Sigmoid colon (tissue), 6 donors: ENCODE measurements at regions not wholly inside any gene's neighbourhood (a gene's known extent, or its start where the extent isn't known, plus 50 kb on each side); places are given as distances from the start of the nearest gene placed in this dataset.

Source experiments
- DNase-seq: peaks from one replicate; pipeline ENCODE4 v3.0.0-alpha.2; 2019
- H3K27ac ChIP-seq, 4 donors: fragments of 200-600 bp; sonication (generic); one replicate each; pipeline ENCODE4 v1.5.1; 2016 to 2019; ENCODE audit warnings: mild to moderate bottlenecking in 1 of 4
- H3K27me3 ChIP-seq, 3 donors: fragments of 200-600 bp; sonication (generic); one replicate each; pipeline ENCODE4 v1.5.1; 2019; ENCODE audit warnings: mild to moderate bottlenecking in 1 of 3
- H3K36me3 ChIP-seq, 4 donors: fragments of 200-600 bp; sonication (generic); one replicate each; pipeline ENCODE4 v1.5.1; 2016 to 2019
- H3K4me1 ChIP-seq, 4 donors: fragments of 200-600 bp; sonication (generic); one replicate each; pipeline ENCODE4 v1.5.1; 2017 to 2019
- H3K4me3 ChIP-seq, 4 donors: fragments of 200-600 bp; sonication (generic); one replicate each; pipeline ENCODE4 v1.5.1; 2017 to 2019; ENCODE audit warnings: mild to moderate bottlenecking in 2 of 4, moderate library complexity in 1 of 4
- H3K9me3 ChIP-seq, 4 donors: fragments of 200-600 bp in 3 of 4; sonication (generic) in 3 of 4; one replicate each; pipeline versions ENCODE4 v1.5.1 to v1.6.1; 2013 to 2019
- CTCF ChIP-seq, 4 experiments: fragments of 450-650 bp in 3 of 4; fragments of 200-600 bp in 1 of 4; IDR thresholded peaks; one replicate each; pipeline ENCODE4 v1.5.1; 2016 to 2019; ENCODE audit warnings: antibody characterized with exemption in 4 of 4, mild to moderate bottlenecking in 3 of 4, moderate library complexity in 2 of 4
- EP300 ChIP-seq, 4 donors: sonication (generic); formaldehyde crosslinking; IDR thresholded peaks; one replicate each; pipeline ENCODE4 v1.6.1; 2017; ENCODE audit warnings: antibody characterized with exemption in 4 of 4
- POLR2A ChIP-seq, 2 donors: fragments of 450-650 bp; IDR thresholded peaks; one replicate each; pipeline ENCODE4 v1.6.1; 2016; ENCODE audit warnings: antibody characterized with exemption in 2 of 2, mild to moderate bottlenecking in 2 of 2, moderate library complexity in 2 of 2
- POLR2AphosphoS5 ChIP-seq, 4 donors: sonication (generic); formaldehyde crosslinking; IDR thresholded peaks; one replicate each; pipeline ENCODE4 v1.6.1; 2017; ENCODE audit warnings: antibody characterized with exemption in 4 of 4
- WGBS, 2 donors: extraction: QIAGEN DNeasy Blood & Tissue Kit; methylation state at CpG; one replicate each; pipeline ENCODE4 v1.1.7; 2013; 5-methylcytosine and 5-hydroxymethylcytosine counted together
- intact Hi-C: fragments of 100-400 bp; cut with DNase I; formaldehyde crosslinking; loops from one replicate; pipeline ENCODE4 v1.15.1; 2023
- donor health status: healthy with polysubstance abuse.
- donor health status: healthy.

- Histone ChIP-seq H3K9me3 (no peaks in the 10 kb centered on the region), H3K27me3 (no peaks in the 10 kb centered on the region), H3K4me3 (no peak overlapping the region), H3K36me3 (no peaks in the 10 kb centered on the region), H3K4me1 (no peaks in the 10 kb centered on the region), H3K27ac (no peak overlapping the region)
- TF ChIP-seq POLR2A (IDR thresholded peaks at IDR 0.05) = no peak
- TF ChIP-seq CTCF (IDR thresholded peaks at IDR 0.05) = no peak
- TF ChIP-seq EP300 (IDR thresholded peaks at IDR 0.05) = no peak
- intact Hi-C loops = no loop called here
- no peak for DNase-seq
- WGBS, 2 donors = 74 to 85% methylated on average over 5 of the region's 5 CpGs
Measured at GRCh38 chr18:10258836-10259474, 195.5 kb upstream of the APCDD1 start.

GRCh38 chr18:10259901-10260300 lies 194.5 kb upstream of the APCDD1 start:
- no peak for DNase-seq
- H3K27ac ChIP-seq = no peak overlapping the region
- H3K4me3 ChIP-seq = no peak overlapping the region
- H3K4me1 ChIP-seq = no peaks in the 10 kb centered on the region
- no peaks in the 10 kb centered on the region for H3K9me3 ChIP-seq
- H3K36me3 ChIP-seq = no peaks in the 10 kb centered on the region
- TF ChIP-seq POLR2A (IDR thresholded peaks at IDR 0.05) (no peak), POLR2AphosphoS5 (IDR thresholded peaks at IDR 0.05) (no peak), EP300 (IDR thresholded peaks at IDR 0.05) (no peak), CTCF (IDR thresholded peaks at IDR 0.05) (no peak)
- intact Hi-C loops = no loop called here
- WGBS, 2 donors = 76 to 82% methylated on average over 3 of the region's 3 CpGs
- H3K27me3 ChIP-seq = no peaks in the 10 kb centered on the region

- Histone ChIP-seq H3K4me1 (no peaks in the 10 kb centered on the region), H3K27me3 (no peaks in the 10 kb centered on the region), H3K27ac (no peak overlapping the region), H3K4me3 (no peak overlapping the region), H3K9me3 (no peaks in the 10 kb centered on the region), H3K36me3 (no peaks in the 10 kb centered on the region)
- DNase-seq = no peak
- TF ChIP-seq POLR2A (IDR thresholded peaks at IDR 0.05) = no peak
- TF ChIP-seq POLR2AphosphoS5 (IDR thresholded peaks at IDR 0.05) = no peak
- no peak for TF ChIP-seq EP300 (IDR thresholded peaks at IDR 0.05)
- TF ChIP-seq CTCF (IDR thresholded peaks at IDR 0.05) = no peak
- intact Hi-C loops = no loop called here
- WGBS, 2 donors = 90 to 91% methylated on average over 5 of the region's 5 CpGs
Measured at GRCh38 chr18:10261344-10262276, 192.8 kb upstream of the APCDD1 start.

- Histone ChIP-seq H3K4me1 (no peaks in the 10 kb centered on the region), H3K36me3 (no peaks in the 10 kb centered on the region), H3K9me3 (no peaks in the 10 kb centered on the region), H3K27ac (no peak overlapping the region), H3K27me3 (no peaks in the 10 kb centered on the region), H3K4me3 (no peak overlapping the region)
- intact Hi-C loops = no loop called here
- 90 to 93% methylated on average over 9 of the region's 9 CpGs for WGBS, 2 donors
- no peak for TF ChIP-seq EP300 (IDR thresholded peaks at IDR 0.05)
- no peak for TF ChIP-seq POLR2A (IDR thresholded peaks at IDR 0.05)
- no peak for TF ChIP-seq CTCF (IDR thresholded peaks at IDR 0.05)
- TF ChIP-seq POLR2AphosphoS5 (IDR thresholded peaks at IDR 0.05) = no peak
- no peak for DNase-seq
Measured at GRCh38 chr18:10262566-10262965, 191.9 kb upstream of the APCDD1 start.
